NOMO-1 treated with dmso at 0.1 percent for 144 hours (cell line): ENCODE measurements at regions not wholly inside any gene's neighbourhood (a gene's known extent, or its start where the extent isn't known, plus 50 kb on each side); places are given as distances from the start of the nearest gene placed in this dataset.
"Not testable (repeated sequence)": the region's sequence is repeated elsewhere in the genome, so short reads cannot be mapped to it uniquely, and the experiment has no call there.

Experiments
- DNase-seq: peaks from one replicate; lab custom pipeline; 2025; ENCODE audit not compliant: unreplicated experiment; lab: John Stamatoyannopoulos, UW

GRCh38 chr5:30279237-30279636 is 914.2 kb upstream of the CDH6 start:
- no peak for DNase-seq

- DNase-seq, result no peak
These were observed 926.5 kb upstream of the CDH6 start for GRCh38 chr5:30267026-30267425.

- no peak for DNase-seq
These were observed 954.0 kb upstream of the CDH6 start for GRCh38 chr5:30239331-30240022.

- DNase-seq, result no peak
These were observed 956.3 kb upstream of the CDH6 start for GRCh38 chr5:30237189-30237588.

GRCh38 chr5:30209755-30210154 is 983.7 kb upstream of the CDH6 start:
- DNase-seq, result no peak

GRCh38 chr5:30197662-30198061 is 995.8 kb upstream of the CDH6 start:
- no peak for DNase-seq

- DNase-seq, result no peak
These were observed 998.5 kb upstream of the CDH6 start for GRCh38 chr5:30195036-30195435.

- DNase-seq, result no peak
These were observed 998.9 kb upstream of the CDH6 start for GRCh38 chr5:30194595-30194994.

GRCh38 chr5:30183795-30184194 is 1009.7 kb upstream of the CDH6 start:
- no peak for DNase-seq

GRCh38 chr5:30156156-30156555 is 1037.3 kb upstream of the CDH6 start:
- no peak for DNase-seq

- DNase-seq, result no peak
These were observed 1041.1 kb upstream of the CDH6 start for GRCh38 chr5:30152431-30152830.

GRCh38 chr5:30150231-30150630 is 1043.3 kb upstream of the CDH6 start:
- DNase-seq, result no peak

GRCh38 chr5:30149526-30149925 is 1044.0 kb upstream of the CDH6 start:
- DNase-seq, result no peak

- no peak for DNase-seq
These were observed 1045.5 kb upstream of the CDH6 start for GRCh38 chr5:30147976-30148375.

- DNase-seq, result not testable (repeated sequence)
These were observed 1049.4 kb upstream of the CDH6 start for GRCh38 chr5:30144059-30144458.

GRCh38 chr5:30142432-30142831 is 1051.1 kb upstream of the CDH6 start:
- no peak for DNase-seq

GRCh38 chr5:30121043-30121442 is 1072.4 kb upstream of the CDH6 start:
- DNase-seq, result no peak

- DNase-seq, result no peak
These were observed 1076.4 kb upstream of the CDH6 start for GRCh38 chr5:30117135-30117534.

GRCh38 chr5:30113542-30113941 is 1079.9 kb upstream of the CDH6 start:
- DNase-seq, result no peak

- DNase-seq, result no peak
These were observed 1080.6 kb upstream of the CDH6 start for GRCh38 chr5:30112867-30113266.

GRCh38 chr5:30108051-30108450 is 1085.4 kb upstream of the CDH6 start:
- DNase-seq, result no peak

GRCh38 chr5:30106596-30106995 is 1086.9 kb upstream of the CDH6 start:
- no peak for DNase-seq

- no peak for DNase-seq
These were observed 1088.5 kb upstream of the CDH6 start for GRCh38 chr5:30104872-30105596.
